Stimulated activated CD8-positive, alpha-beta memory T cell treated with anti-CD3 and anti-CD28 coated beads, Interleukin-2, amount 100 ng/mL, for 48 hours (primary cell): ENCODE measurements at regions not wholly inside any gene's neighbourhood (a gene's known extent, or its start where the extent isn't known, plus 50 kb on each side); places are given as distances from the start of the nearest gene placed in this dataset.

Source experiments
- DNase-seq, 2 donors: peaks; one replicate each; pipeline ENCODE4 v3.0.0-alpha.2; 2020; ENCODE audit warnings: low read depth in 2 of 2

- DNase-seq, result no peak
Measured at GRCh38 chr18:72187956-72188355, 356.2 kb downstream of the CBLN2 start.

GRCh38 chr18:72181241-72181764, 362.8 kb downstream of the CBLN2 start:
- no peak for DNase-seq

- DNase-seq, result no peak
Measured at GRCh38 chr18:72180689-72181088, 363.5 kb downstream of the CBLN2 start.

GRCh38 chr18:72174972-72175649, 369.0 kb downstream of the CBLN2 start:
- no peak for DNase-seq

- DNase-seq, result no peak
Measured at GRCh38 chr18:72171596-72171995, 372.5 kb downstream of the CBLN2 start.

- no peak for DNase-seq
Measured at GRCh38 chr18:72161691-72162090, 382.5 kb downstream of the CBLN2 start.

- no peak for DNase-seq
Measured at GRCh38 chr18:72160510-72161445, 383.4 kb downstream of the CBLN2 start.

- no peak for DNase-seq
Measured at GRCh38 chr18:72155327-72155726, 388.8 kb downstream of the CBLN2 start.

GRCh38 chr18:72154926-72155325, 389.2 kb downstream of the CBLN2 start:
- DNase-seq, result no peak

- no peak for DNase-seq
Measured at GRCh38 chr18:72152935-72153334, 391.2 kb downstream of the CBLN2 start.

- no peak for DNase-seq
Measured at GRCh38 chr18:72147830-72148229, 396.3 kb downstream of the CBLN2 start.

- DNase-seq, result no peak
Measured at GRCh38 chr18:72140007-72140406, 404.1 kb downstream of the CBLN2 start.

GRCh38 chr18:72128649-72129048, 415.5 kb downstream of the CBLN2 start:
- no peak for DNase-seq

- DNase-seq, result no peak
Measured at GRCh38 chr18:72122103-72122502, 422.0 kb downstream of the CBLN2 start.

GRCh38 chr18:72119082-72119481, 425.1 kb downstream of the CBLN2 start:
- DNase-seq, result no peak

- no peak for DNase-seq
Measured at GRCh38 chr18:72114801-72115594, 429.1 kb downstream of the CBLN2 start.

GRCh38 chr18:72107647-72108383, 436.3 kb downstream of the CBLN2 start:
- DNase-seq, result no peak

- no peak for DNase-seq
Measured at GRCh38 chr18:72104851-72105250, 439.3 kb downstream of the CBLN2 start.

GRCh38 chr18:72102412-72102811, 441.7 kb downstream of the CBLN2 start:
- DNase-seq, result no peak

GRCh38 chr18:72100465-72101004, 443.6 kb downstream of the CBLN2 start:
- DNase-seq, result no peak

GRCh38 chr18:72091369-72091768, 452.8 kb downstream of the CBLN2 start:
- DNase-seq, result no peak
